Neuronal stem cell (in vitro differentiated cells): ENCODE measurements at regions not wholly inside any gene's neighbourhood (a gene's known extent, or its start where the extent isn't known, plus 50 kb on each side); places are given as distances from the start of the nearest gene placed in this dataset.
"Not testable (repeated sequence)": the region's sequence is repeated elsewhere in the genome, so short reads cannot be mapped to it uniquely, and the experiment has no call there.

Experiments
- DNase-seq: peaks from one replicate; pipeline ENCODE4 v3.0.0-alpha.2; 2013; ENCODE audit warnings: low spot score
- H2AFZ ChIP-seq: one replicate; pipeline ENCODE4 v1.6.1; 2013; ENCODE audit warnings: mild to moderate bottlenecking, low read length, inconsistent platforms
- H2AK5ac ChIP-seq: 2 replicates; pipeline ENCODE4 v1.6.1; 2013; ENCODE audit warnings: low read depth, mild to moderate bottlenecking, inconsistent platforms, low read length, moderate library complexity, mixed read lengths
- H2BK120ac ChIP-seq: 2 replicates; pipeline ENCODE4 v1.6.1; 2013; ENCODE audit warnings: low read depth, mild to moderate bottlenecking, inconsistent platforms, low read length, moderate library complexity, mixed read lengths
- H2BK12ac ChIP-seq: one replicate; pipeline ENCODE4 v1.6.1; 2013; ENCODE audit warnings: low read length, inconsistent platforms
- H2BK15ac ChIP-seq: 2 replicates; pipeline ENCODE4 v1.6.1; 2013; ENCODE audit warnings: mild to moderate bottlenecking, low read length, inconsistent platforms, mixed read lengths
- H2BK5ac ChIP-seq: one replicate; pipeline ENCODE4 v1.6.1; 2013; ENCODE audit warnings: inconsistent platforms, mild to moderate bottlenecking, low read length, moderate library complexity
- H3K14ac ChIP-seq: one replicate; pipeline ENCODE4 v1.6.1; 2013; ENCODE audit warnings: low read length, inconsistent platforms
- H3K18ac ChIP-seq: 2 replicates; pipeline ENCODE4 v1.6.1; 2013; ENCODE audit warnings: low read length, inconsistent platforms
- H3K23ac ChIP-seq: 2 replicates; pipeline ENCODE4 v1.6.1; 2013; ENCODE audit warnings: low read depth, mild to moderate bottlenecking, mixed read lengths, low read length, inconsistent platforms; ENCODE audit not compliant: poor library complexity
- H3K27ac ChIP-seq: replicated peaks from 3 replicates; pipeline ENCODE4 v1.5.1; 2013; ENCODE audit warnings: low read length, inconsistent platforms
- H3K27me3 ChIP-seq, 3 experiments: 2 replicates each; pipeline ENCODE4 v1.6.1; 2013; ENCODE audit warnings: low read length in 3 of 3, mild to moderate bottlenecking in 2 of 3, inconsistent platforms in 1 of 3, low read depth in 1 of 3, mixed read lengths in 1 of 3, moderate library complexity in 1 of 3; ENCODE audit not compliant: control insufficient read depth in 3 of 3, insufficient read depth in 3 of 3
- H3K36me3 ChIP-seq, 2 donors: replicated peaks in 1 of 2; 2 replicates each; pipeline ENCODE4 v1.6.1; 2013; ENCODE audit warnings: low read length in 2 of 2; ENCODE audit not compliant: control insufficient read depth in 2 of 2, insufficient read depth in 2 of 2
- H3K4ac ChIP-seq: 2 replicates; pipeline ENCODE4 v1.6.1; 2013; ENCODE audit warnings: inconsistent platforms, mild to moderate bottlenecking, low read length, moderate library complexity
- H3K4me1 ChIP-seq, 2 donors: 1 replicate in 1 of 2; 2 replicates in 1 of 2; pipeline ENCODE4 v1.6.1; 2013; ENCODE audit warnings: low read length in 2 of 2, low read depth in 1 of 2; ENCODE audit not compliant: control insufficient read depth in 2 of 2, insufficient read depth in 1 of 2
- H3K4me2 ChIP-seq: one replicate; pipeline ENCODE4 v1.6.1; 2013; ENCODE audit warnings: mild to moderate bottlenecking, low read length, inconsistent platforms; ENCODE audit not compliant: insufficient read depth, poor library complexity, severe bottlenecking
- H3K4me3 ChIP-seq, 2 donors: 2 replicates each; pipeline ENCODE4 v1.5.1; 2013; ENCODE audit warnings: low read length in 2 of 2, mild to moderate bottlenecking in 2 of 2, inconsistent platforms in 1 of 2, moderate library complexity in 1 of 2
- H3K79me1 ChIP-seq: one replicate; pipeline ENCODE4 v1.6.1; 2013; ENCODE audit warnings: low read depth, mild to moderate bottlenecking, inconsistent platforms, low read length, moderate library complexity
- H3K9ac ChIP-seq: one replicate; pipeline ENCODE4 v1.6.1; 2013; ENCODE audit warnings: mild to moderate bottlenecking, low read depth, low read length, inconsistent platforms; ENCODE audit not compliant: poor library complexity
- H3K9me3 ChIP-seq, 2 donors: replicated peaks in 1 of 2; 2 replicates each; pipeline versions ENCODE3 to v1.6.1; 2013; ENCODE audit warnings: low read length in 2 of 2, mild to moderate bottlenecking in 2 of 2, inconsistent platforms in 1 of 2, low read depth in 1 of 2, mixed read lengths in 1 of 2, moderate library complexity in 1 of 2; ENCODE audit not compliant: control insufficient read depth in 2 of 2, insufficient read depth in 1 of 2
- H4K8ac ChIP-seq: one replicate; pipeline ENCODE4 v1.6.1; 2013; ENCODE audit warnings: low read depth, mild to moderate bottlenecking, inconsistent platforms, low read length, moderate library complexity
- H4K91ac ChIP-seq: one replicate; pipeline ENCODE4 v1.6.1; 2013; ENCODE audit warnings: low read length, low read depth, mild to moderate bottlenecking, inconsistent platforms; ENCODE audit not compliant: poor library complexity
- WGBS, 2 donors: extraction: QIAGEN DNeasy Blood & Tissue Kit; methylation state at CpG; one replicate each; pipeline ENCODE4 v1.1.7; 2013; ENCODE audit warnings: missing lambda C conversion rate in 2 of 2, mixed read lengths in 1 of 2; ENCODE audit not compliant: insufficient read length in 2 of 2, insufficient replicate concordance in 1 of 2; ENCODE audit errors: extremely low coverage in 2 of 2; 5-methylcytosine and 5-hydroxymethylcytosine counted together

- not testable (repeated sequence) for H3K14ac ChIP-seq, H3K36me3 ChIP-seq, H4K8ac ChIP-seq, DNase-seq, H3K4ac ChIP-seq, H3K18ac ChIP-seq, H2BK15ac ChIP-seq, H2BK120ac ChIP-seq, H3K9ac ChIP-seq, H3K27ac ChIP-seq, H4K91ac ChIP-seq, H3K27me3 ChIP-seq, H3K4me1 ChIP-seq, H3K4me3 ChIP-seq, H3K23ac ChIP-seq, H2BK12ac ChIP-seq, H3K4me2 ChIP-seq, H2AK5ac ChIP-seq, H3K9me3 ChIP-seq, H2AFZ ChIP-seq, H2BK5ac ChIP-seq, H3K79me1 ChIP-seq
- WGBS, 2 donors = no CpG with 5 or more reads among the region's 3 CpGs
Observed at GRCh38 chr4:11060637-11061036, 368.1 kb downstream of the HS3ST1 start.

- not testable (repeated sequence) for H3K27ac ChIP-seq, H2BK5ac ChIP-seq, H2AFZ ChIP-seq, H3K9ac ChIP-seq, DNase-seq, H3K14ac ChIP-seq, H2BK15ac ChIP-seq, H2BK120ac ChIP-seq, H3K18ac ChIP-seq, H3K36me3 ChIP-seq, H3K79me1 ChIP-seq, H3K4me1 ChIP-seq, H3K27me3 ChIP-seq, H3K4me3 ChIP-seq, H3K9me3 ChIP-seq, H2AK5ac ChIP-seq, H3K4me2 ChIP-seq, H3K23ac ChIP-seq, H3K4ac ChIP-seq, H2BK12ac ChIP-seq, H4K8ac ChIP-seq, H4K91ac ChIP-seq
- WGBS, 2 donors = no CpG with 5 or more reads among the region's 7 CpGs
Observed at GRCh38 chr4:11054937-11055336, 370.4 kb upstream of the CLNK start.

DNA sequence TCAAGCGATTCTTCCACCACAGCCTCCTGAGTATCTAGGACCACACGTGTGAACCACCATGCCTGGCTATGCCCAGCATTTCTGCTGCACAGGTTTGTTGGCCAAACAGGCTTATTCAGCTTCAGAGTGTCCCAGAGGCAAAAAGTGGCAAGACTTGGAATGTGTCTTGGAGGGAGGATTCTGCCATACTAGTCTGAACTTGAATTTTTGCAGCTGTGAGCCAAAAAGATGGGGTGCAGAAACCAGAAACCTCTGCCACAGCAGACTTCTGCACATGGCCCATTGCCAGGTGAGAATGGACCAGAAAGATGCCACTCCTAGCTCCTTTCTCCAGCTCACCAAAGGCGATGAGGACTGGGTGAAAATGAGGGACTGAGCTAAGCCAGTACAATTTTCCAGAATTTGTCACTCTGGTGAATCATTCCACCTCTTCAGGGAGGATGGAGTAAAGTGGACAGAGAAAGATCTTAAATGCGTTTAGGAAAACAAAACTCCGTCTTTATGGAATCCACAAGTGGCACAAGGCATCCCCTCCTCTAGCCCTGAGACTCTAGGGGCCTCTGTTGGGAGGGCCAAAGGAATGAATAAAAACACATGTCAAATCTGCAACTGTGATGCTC lies 369.1 kb upstream of the CLNK start:
- H3K4me1 ChIP-seq = no peaks in the 10 kb centered on the region
- H3K27me3 ChIP-seq = no peaks in the 10 kb centered on the region
- H3K4ac ChIP-seq = no peak overlapping the region
- H3K36me3 ChIP-seq = no peaks in the 10 kb centered on the region
- no peak overlapping the region for H2BK12ac ChIP-seq
- H2BK15ac ChIP-seq = no peak overlapping the region
- no peak overlapping the region for H3K4me2 ChIP-seq
- H2AFZ ChIP-seq = no peak overlapping the region
- H3K9ac ChIP-seq = no peak overlapping the region
- H3K79me1 ChIP-seq = no peaks in the 10 kb centered on the region
- H3K14ac ChIP-seq = no peak overlapping the region
- no CpG with 5 or more reads among the region's 5 CpGs for WGBS, 2 donors
- H3K23ac ChIP-seq = no peak overlapping the region
- no peak overlapping the region for H2AK5ac ChIP-seq
- H3K4me3 ChIP-seq = no peak overlapping the region
- no peaks in the 10 kb centered on the region for H3K9me3 ChIP-seq
- no peak overlapping the region for H3K27ac ChIP-seq
- H4K8ac ChIP-seq = no peak overlapping the region
- H3K18ac ChIP-seq = no peak overlapping the region
- no peak overlapping the region for H2BK120ac ChIP-seq
- DNase-seq = no peak
- no peak overlapping the region for H4K91ac ChIP-seq
- H2BK5ac ChIP-seq = no peak overlapping the region

DNA sequence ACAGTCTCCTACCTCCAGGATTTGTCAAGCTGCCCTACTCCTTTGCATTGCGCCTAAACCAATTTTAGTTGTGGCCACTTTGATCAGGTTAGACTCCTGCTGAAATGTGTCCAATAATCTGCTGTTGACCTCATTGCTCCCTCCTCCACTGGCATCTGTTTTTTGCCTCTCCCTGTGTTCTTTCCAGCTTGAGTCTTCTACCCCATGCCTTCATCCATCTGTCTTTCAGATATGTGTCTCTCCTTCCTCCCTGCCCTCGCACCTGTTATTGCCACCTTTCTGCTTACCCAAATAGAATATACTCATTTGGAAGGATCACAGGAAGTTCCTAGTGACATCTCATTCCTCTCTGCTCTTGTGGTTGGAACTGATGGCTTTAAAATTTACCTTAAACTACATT lies 366.6 kb upstream of the CLNK start:
- H3K4me1 ChIP-seq = no peaks in the 10 kb centered on the region
- no peak overlapping the region for H2AK5ac ChIP-seq
- no peak overlapping the region for H2BK120ac ChIP-seq
- no peak overlapping the region for H3K18ac ChIP-seq
- no peak overlapping the region for H3K14ac ChIP-seq
- no peak overlapping the region for H3K27ac ChIP-seq
- no peaks in the 10 kb centered on the region for H3K36me3 ChIP-seq
- H2AFZ ChIP-seq = no peak overlapping the region
- no peaks in the 10 kb centered on the region for H3K27me3 ChIP-seq
- no peak overlapping the region for H3K23ac ChIP-seq
- H3K4me2 ChIP-seq = no peak overlapping the region
- no peak overlapping the region for H4K91ac ChIP-seq
- WGBS, 2 donors = no CpG with 5 or more reads among the region's 2 CpGs
- no peak overlapping the region for H2BK12ac ChIP-seq
- no peaks in the 10 kb centered on the region for H3K79me1 ChIP-seq
- H3K9ac ChIP-seq = no peak overlapping the region
- H3K4me3 ChIP-seq = no peak overlapping the region
- no peak overlapping the region for H4K8ac ChIP-seq
- no peaks in the 10 kb centered on the region for H3K9me3 ChIP-seq
- DNase-seq = no peak
- no peak overlapping the region for H2BK15ac ChIP-seq
- no peak overlapping the region for H3K4ac ChIP-seq
- no peak overlapping the region for H2BK5ac ChIP-seq
